Lower leg skin (tissue), 3 donors: ENCODE measurements at regions not wholly inside any gene's neighbourhood (a gene's known extent, or its start where the extent isn't known, plus 50 kb on each side); places are given as distances from the start of the nearest gene placed in this dataset.

Experiments
- CTCF ChIP-seq, 3 donors: fragments of 450-650 bp; IDR thresholded peaks; one replicate each; pipeline ENCODE4 v1.5.1; 2016; ENCODE audit warnings: antibody characterized with exemption in 3 of 3, mild to moderate bottlenecking in 3 of 3, moderate library complexity in 2 of 3
- POLR2A ChIP-seq, 2 donors: fragments of 450-650 bp; IDR thresholded peaks; one replicate each; pipeline ENCODE4 v1.6.1; 2016 to 2017; ENCODE audit warnings: antibody characterized with exemption in 2 of 2, mild to moderate bottlenecking in 1 of 2, moderate library complexity in 1 of 2

GRCh38 chr16:8486985-8487384 lies 103.3 kb downstream of the TMEM114 start:
- TF ChIP-seq CTCF (IDR thresholded peaks at IDR 0.05) (no peak), POLR2A (IDR thresholded peaks at IDR 0.05) (no peak)
